OCI-LY1 (cell line): ENCODE measurements at regions not wholly inside any gene's neighbourhood (a gene's known extent, or its start where the extent isn't known, plus 50 kb on each side); places are given as distances from the start of the nearest gene placed in this dataset.

Experiments used
- H2AFZ ChIP-seq: fragments of 200-600 bp; sonication (generic), shearing (Covaris generic); 2 replicates; pipeline ENCODE4 v1.6.0; 2014; ENCODE audit warnings: antibody characterized with exemption, mild to moderate bottlenecking, low read length
- H3F3A ChIP-seq: fragments of 200-600 bp; sonication (generic), shearing (Covaris generic); 2 replicates; pipeline ENCODE4 v1.6.0; 2014; ENCODE audit warnings: mild to moderate bottlenecking, antibody characterized with exemption, low read length, moderate library complexity; ENCODE audit not compliant: insufficient read depth
- H3K27ac ChIP-seq: fragments of 200-600 bp; sonication (generic); 2 replicates; pipeline ENCODE4 v1.5.1; 2014; ENCODE audit warnings: low read length, mixed run types, mild to moderate bottlenecking, low read depth; ENCODE audit not compliant: poor library complexity, severe bottlenecking
- H3K27me3 ChIP-seq: fragments of 200-600 bp; sonication (generic); 2 replicates; pipeline ENCODE4 v1.6.0; 2014; ENCODE audit warnings: antibody characterized with exemption, mild to moderate bottlenecking, low read length, moderate library complexity; ENCODE audit not compliant: insufficient read depth
- H3K36me3 ChIP-seq: fragments of 200-600 bp; sonication (generic); 2 replicates; pipeline ENCODE4 v1.6.1; 2014; ENCODE audit warnings: mild to moderate bottlenecking, antibody characterized with exemption, low read length, moderate library complexity, mixed read lengths; ENCODE audit not compliant: insufficient read depth
- H3K4me1 ChIP-seq: fragments of 200-600 bp; sonication (generic); 2 replicates; pipeline ENCODE4 v1.5.1; 2014; ENCODE audit warnings: mild to moderate bottlenecking, low read length, moderate library complexity; ENCODE audit not compliant: insufficient read depth, severe bottlenecking
- H3K4me2 ChIP-seq: fragments of 200-600 bp; sonication (generic), shearing (Covaris generic); 2 replicates; pipeline ENCODE4 v1.6.1; 2014; ENCODE audit warnings: low read length
- H3K4me3 ChIP-seq: fragments of 200-600 bp; sonication (generic); 2 replicates; pipeline ENCODE4 v1.5.1; 2014; ENCODE audit warnings: low read length, low read depth, mild to moderate bottlenecking, mixed read lengths; ENCODE audit not compliant: poor library complexity, severe bottlenecking
- H3K79me2 ChIP-seq: fragments of 200-600 bp; shearing (Covaris generic); 2 replicates; pipeline ENCODE4 v1.6.1; 2016; ENCODE audit warnings: mixed run types, low read length, mixed read lengths; ENCODE audit not compliant: insufficient read depth
- H3K9ac ChIP-seq: fragments of 200-600 bp; sonication (generic), shearing (Covaris generic); 2 replicates; pipeline ENCODE4 v1.6.1; 2014; ENCODE audit warnings: mild to moderate bottlenecking, low read length, mixed read lengths
- H3K9me2 ChIP-seq: fragments of 200-600 bp; sonication (generic), shearing (Covaris generic); 2 replicates; pipeline ENCODE4 v1.6.1; 2014; ENCODE audit warnings: low read depth, mild to moderate bottlenecking, low read length, mixed read lengths
- H3K9me3 ChIP-seq: fragments of 200-600 bp; shearing (Covaris generic); 2 replicates; pipeline ENCODE4 v1.6.1; 2014; ENCODE audit warnings: low read length, mixed read lengths
- H4K20me1 ChIP-seq: fragments of 200-600 bp; sonication (generic), shearing (Covaris generic); 2 replicates; pipeline ENCODE4 v1.6.0; 2016; ENCODE audit warnings: mild to moderate bottlenecking, low read length; ENCODE audit not compliant: insufficient read depth
- CTCF ChIP-seq: fragments of 200-600 bp; sonication (generic), shearing (Covaris generic); IDR thresholded peaks from 2 replicates; pipeline ENCODE4 v1.5.1; 2017; ENCODE audit warnings: mild to moderate bottlenecking, antibody characterized with exemption, low read length, moderate library complexity, mixed read lengths
- EZH2 ChIP-seq: fragments of 200-600 bp; sonication (generic), shearing (Covaris generic); IDR thresholded peaks from 2 replicates; pipeline ENCODE4 v1.8.0; 2017; ENCODE audit warnings: borderline replicate concordance, mixed run types, mild to moderate bottlenecking, antibody characterized with exemption, low read length, moderate library complexity, mixed read lengths

DNA sequence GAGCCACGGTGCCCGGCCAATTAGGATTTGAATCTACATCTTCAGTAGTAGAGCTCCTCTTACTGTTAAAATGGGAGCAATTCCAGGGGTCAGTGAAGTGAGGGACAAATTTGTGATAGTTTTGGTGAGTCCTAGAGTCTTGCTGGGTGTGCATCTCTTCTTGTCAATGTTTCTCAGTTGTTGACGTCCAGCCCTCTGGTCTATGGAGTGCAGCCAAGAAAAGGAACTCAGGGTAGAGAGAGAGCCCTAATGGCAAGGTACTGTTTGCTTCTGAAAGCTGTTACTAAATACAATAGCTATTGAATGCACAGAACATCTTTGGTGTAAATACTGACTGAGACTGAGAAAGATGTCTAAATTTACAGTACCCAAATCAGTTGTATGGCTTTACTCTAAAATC is 282.5 kb upstream of the SALL1 start:
- Histone ChIP-seq H2AFZ (no peak overlapping the region), H3K9me2 (no peaks in the 10 kb centered on the region), H3K27ac (no peak overlapping the region), H4K20me1 (no peaks in the 10 kb centered on the region), H3K27me3 (no peaks in the 10 kb centered on the region), H3K4me2 (no peak overlapping the region), H3F3A (no peaks in the 10 kb centered on the region), H3K9ac (no peak overlapping the region), H3K79me2 (no peaks in the 10 kb centered on the region), H3K4me1 (no peaks in the 10 kb centered on the region), H3K4me3 (no peak overlapping the region), H3K9me3 (no peaks in the 10 kb centered on the region), H3K36me3 (no peaks in the 10 kb centered on the region)
- TF ChIP-seq CTCF = no peak
- no peak for TF ChIP-seq EZH2

DNA sequence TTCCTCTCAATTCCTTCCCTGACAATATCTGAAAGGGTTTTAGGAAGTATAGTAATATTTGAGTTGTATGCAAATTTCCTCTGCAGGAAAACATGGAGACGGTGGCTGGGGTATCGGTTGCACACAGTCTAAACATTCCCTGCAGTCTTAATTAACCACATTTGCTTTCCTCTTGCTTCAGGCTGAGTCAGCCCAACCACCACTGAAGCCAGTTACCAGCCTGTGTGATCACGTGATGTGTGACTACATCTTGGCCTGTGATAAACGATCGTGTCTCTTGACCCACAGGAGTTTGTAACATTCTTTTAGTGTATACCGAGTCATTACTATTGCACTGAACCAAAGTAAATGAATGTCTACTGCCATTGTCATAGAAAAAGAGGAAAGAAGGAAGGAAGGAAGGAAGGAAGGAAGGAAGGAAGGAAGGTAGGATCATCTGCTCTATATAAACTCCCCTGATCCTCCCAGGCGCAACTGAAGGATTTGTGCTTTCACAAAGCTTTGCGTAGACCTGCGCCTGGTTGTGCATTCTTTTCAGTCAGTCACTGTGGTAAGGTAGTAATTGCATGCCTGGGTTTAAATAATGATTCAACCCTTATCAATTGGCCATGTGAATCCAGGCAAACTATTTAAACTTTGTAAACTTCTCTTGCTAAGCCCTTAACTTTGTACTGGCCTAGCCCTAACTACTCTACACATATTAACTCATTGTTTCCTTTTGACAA is 280.6 kb upstream of the SALL1 start:
- Histone ChIP-seq H3K9ac (no peak overlapping the region), H4K20me1 (no peaks in the 10 kb centered on the region), H3K4me3 (no peak overlapping the region), H3K4me2 (no peak overlapping the region), H3K9me2 (no peaks in the 10 kb centered on the region), H2AFZ (no peak overlapping the region), H3K79me2 (no peaks in the 10 kb centered on the region), H3K27ac (no peak overlapping the region), H3F3A (no peaks in the 10 kb centered on the region), H3K9me3 (no peaks in the 10 kb centered on the region), H3K27me3 (no peaks in the 10 kb centered on the region), H3K4me1 (no peaks in the 10 kb centered on the region), H3K36me3 (no peaks in the 10 kb centered on the region)
- TF ChIP-seq CTCF = no peak

DNA sequence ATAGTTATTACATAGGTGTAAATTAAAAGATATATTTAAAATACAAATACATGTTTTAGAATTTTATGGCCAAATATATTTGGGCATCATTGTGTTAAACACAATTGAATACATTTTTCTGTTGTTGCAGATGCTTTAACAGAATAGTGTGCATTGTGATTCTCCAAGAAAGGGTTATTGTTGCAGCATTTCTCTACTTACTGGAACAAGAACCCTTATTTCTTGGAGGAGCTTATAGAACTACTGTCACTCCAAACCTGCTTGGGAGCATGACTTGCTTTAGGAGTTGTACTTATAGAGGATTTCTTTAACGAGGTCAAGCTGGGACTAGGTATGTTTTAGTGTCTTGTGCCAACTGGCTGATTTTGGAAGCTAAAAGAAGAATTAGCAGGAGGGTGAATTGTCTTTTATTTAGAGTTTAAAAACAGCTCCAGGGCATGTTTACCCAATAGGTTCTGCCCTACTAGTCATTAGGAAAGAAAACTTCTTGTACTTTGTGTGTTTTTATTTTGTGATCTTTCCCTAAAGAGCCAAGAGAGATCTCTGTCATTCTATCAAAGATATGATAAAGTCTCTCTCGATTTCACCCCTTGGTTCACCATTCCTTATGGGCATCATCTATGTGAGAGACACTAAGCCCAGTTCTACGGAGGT is 279.8 kb upstream of the SALL1 start:
- Histone ChIP-seq H3K27ac (no peak overlapping the region), H3K9me2 (no peaks in the 10 kb centered on the region), H3K9me3 (no peaks in the 10 kb centered on the region), H4K20me1 (no peaks in the 10 kb centered on the region), H3K36me3 (no peaks in the 10 kb centered on the region), H3K79me2 (no peaks in the 10 kb centered on the region), H3F3A (no peaks in the 10 kb centered on the region), H3K9ac (no peak overlapping the region), H3K4me3 (no peak overlapping the region), H3K4me2 (no peak overlapping the region), H3K27me3 (no peaks in the 10 kb centered on the region), H2AFZ (no peak overlapping the region), H3K4me1 (no peaks in the 10 kb centered on the region)
- no peak for TF ChIP-seq EZH2
- no peak for TF ChIP-seq CTCF
